ENCODE measurements at regions not wholly inside any gene's neighbourhood (a gene's known extent, or its start where the extent isn't known, plus 50 kb on each side); places are given as distances from the start of the nearest gene placed in this dataset.

GRCh38 chr5:135220394-135221186 is 178.4 kb downstream of the MACROH2A1 start:
- FAIRE-seq (no peak), DNase-seq (no peak)
- no peaks in the 10 kb centered on the region for H3K27me3 ChIP-seq (ENCODE audit: control insufficient read depth in 3 of 3, insufficient read depth in 3 of 3, low read length in 3 of 3)
- H3K36me3 ChIP-seq (ENCODE audit: control insufficient read depth in 3 of 3, insufficient read depth in 2 of 3, low read depth in 1 of 3, low read length in 3 of 3) = no peaks in the 10 kb centered on the region
- H3K4me1 ChIP-seq (ENCODE audit: control insufficient read depth in 3 of 3, insufficient read depth in 2 of 3, low read depth in 1 of 3, low read length in 2 of 3) = no peaks in the 10 kb centered on the region
- no peaks in the 10 kb centered on the region for H3K9me3 ChIP-seq (ENCODE audit: control insufficient read depth in 2 of 2, insufficient read depth in 1 of 2, low read depth in 1 of 2, low read length in 1 of 2)
- no peak overlapping the region for H3K4me3 ChIP-seq (ENCODE audit: low read depth in 1 of 3, low read length in 3 of 3)
- WGBS, 3 donors = 82 to 91% (median 87%) methylated on average over 7 of the region's 7 CpGs
- H3K27ac ChIP-seq (ENCODE audit: low read depth in 1 of 3, low read length in 2 of 3) = no peak overlapping the region

GRCh38 chr5:135219868-135220267 is 179.2 kb downstream of the MACROH2A1 start:
- no peak overlapping the region for H3K4me3 ChIP-seq (ENCODE audit: low read depth in 1 of 3, low read length in 3 of 3)
- DNase-seq = no peak
- no peaks in the 10 kb centered on the region for H3K9me3 ChIP-seq (ENCODE audit: control insufficient read depth in 2 of 2, insufficient read depth in 1 of 2, low read depth in 1 of 2, low read length in 1 of 2)
- no peak for FAIRE-seq
- no peaks in the 10 kb centered on the region for H3K36me3 ChIP-seq (ENCODE audit: control insufficient read depth in 3 of 3, insufficient read depth in 2 of 3, low read depth in 1 of 3, low read length in 3 of 3)
- no peaks in the 10 kb centered on the region for H3K27me3 ChIP-seq (ENCODE audit: control insufficient read depth in 3 of 3, insufficient read depth in 3 of 3, low read length in 3 of 3)
- H3K27ac ChIP-seq (ENCODE audit: low read depth in 1 of 3, low read length in 2 of 3) = no peak overlapping the region
- no peaks in the 10 kb centered on the region for H3K4me1 ChIP-seq (ENCODE audit: control insufficient read depth in 3 of 3, insufficient read depth in 2 of 3, low read depth in 1 of 3, low read length in 2 of 3)
- WGBS, 3 donors = 68 to 79% (median 71%) methylated on average over 3 of the region's 3 CpGs

- Histone ChIP-seq H3K9me3 (ENCODE audit: control insufficient read depth in 2 of 2, insufficient read depth in 1 of 2, low read depth in 1 of 2, low read length in 1 of 2) (no peaks in the 10 kb centered on the region), H3K4me3 (ENCODE audit: low read depth in 1 of 3, low read length in 3 of 3) (no peak overlapping the region), H3K27ac (ENCODE audit: low read depth in 1 of 3, low read length in 2 of 3) (no peak overlapping the region), H3K36me3 (ENCODE audit: control insufficient read depth in 3 of 3, insufficient read depth in 2 of 3, low read depth in 1 of 3, low read length in 3 of 3) (no peaks in the 10 kb centered on the region), H3K4me1 (ENCODE audit: control insufficient read depth in 3 of 3, insufficient read depth in 2 of 3, low read depth in 1 of 3, low read length in 2 of 3) (no peaks in the 10 kb centered on the region), H3K27me3 (ENCODE audit: control insufficient read depth in 3 of 3, insufficient read depth in 3 of 3, low read length in 3 of 3) (no peaks in the 10 kb centered on the region)
- WGBS, 3 donors = 81 to 91% (median 89%) methylated on average over 13 of the region's 13 CpGs
- DNase-seq (no peak), FAIRE-seq (no peak)
Measured at GRCh38 chr5:135218790-135219568, 180.1 kb downstream of the MACROH2A1 start.

- FAIRE-seq = no peak
- no peaks in the 10 kb centered on the region for H3K9me3 ChIP-seq (ENCODE audit: control insufficient read depth in 2 of 2, insufficient read depth in 1 of 2, low read depth in 1 of 2, low read length in 1 of 2)
- 89 to 96% (median 94%) methylated on average over 3 of the region's 3 CpGs for WGBS, 3 donors
- no peak for DNase-seq
- no peaks in the 10 kb centered on the region for H3K4me1 ChIP-seq (ENCODE audit: control insufficient read depth in 3 of 3, insufficient read depth in 2 of 3, low read depth in 1 of 3, low read length in 2 of 3)
- no peak overlapping the region for H3K4me3 ChIP-seq (ENCODE audit: low read depth in 1 of 3, low read length in 3 of 3)
- no peaks in the 10 kb centered on the region for H3K36me3 ChIP-seq (ENCODE audit: control insufficient read depth in 3 of 3, insufficient read depth in 2 of 3, low read depth in 1 of 3, low read length in 3 of 3)
- H3K27ac ChIP-seq (ENCODE audit: low read depth in 1 of 3, low read length in 2 of 3) = no peak overlapping the region
- H3K27me3 ChIP-seq (ENCODE audit: control insufficient read depth in 3 of 3, insufficient read depth in 3 of 3, low read length in 3 of 3) = no peaks in the 10 kb centered on the region
Measured at GRCh38 chr5:135218486-135218755, 180.6 kb downstream of the MACROH2A1 start.

- Histone ChIP-seq H3K9me3 (ENCODE audit: control insufficient read depth in 2 of 2, insufficient read depth in 1 of 2, low read depth in 1 of 2, low read length in 1 of 2) (no peaks in the 10 kb centered on the region), H3K36me3 (ENCODE audit: control insufficient read depth in 3 of 3, insufficient read depth in 2 of 3, low read depth in 1 of 3, low read length in 3 of 3) (no peaks in the 10 kb centered on the region), H3K27me3 (ENCODE audit: control insufficient read depth in 3 of 3, insufficient read depth in 3 of 3, low read length in 3 of 3) (no peaks in the 10 kb centered on the region), H3K27ac (ENCODE audit: low read depth in 1 of 3, low read length in 2 of 3) (no peak overlapping the region), H3K4me3 (ENCODE audit: low read depth in 1 of 3, low read length in 3 of 3) (no peak overlapping the region), H3K4me1 (ENCODE audit: control insufficient read depth in 3 of 3, insufficient read depth in 2 of 3, low read depth in 1 of 3, low read length in 2 of 3) (no peaks in the 10 kb centered on the region)
- WGBS, 3 donors = 89 to 91% (median 91%) methylated on average over 10 to 11 of the region's 11 CpGs
- FAIRE-seq (no peak), DNase-seq (no peak)
Measured at GRCh38 chr5:135217669-135218485, 181.2 kb downstream of the MACROH2A1 start.

GRCh38 chr5:135216471-135217343 is 182.3 kb downstream of the MACROH2A1 start:
- no peaks in the 10 kb centered on the region for H3K36me3 ChIP-seq (ENCODE audit: control insufficient read depth in 3 of 3, insufficient read depth in 2 of 3, low read depth in 1 of 3, low read length in 3 of 3)
- FAIRE-seq (no peak), DNase-seq (no peak)
- no peaks in the 10 kb centered on the region for H3K4me1 ChIP-seq (ENCODE audit: control insufficient read depth in 3 of 3, insufficient read depth in 2 of 3, low read depth in 1 of 3, low read length in 2 of 3)
- no peaks in the 10 kb centered on the region for H3K27me3 ChIP-seq (ENCODE audit: control insufficient read depth in 3 of 3, insufficient read depth in 3 of 3, low read length in 3 of 3)
- no peak overlapping the region for H3K27ac ChIP-seq (ENCODE audit: low read depth in 1 of 3, low read length in 2 of 3)
- no peak overlapping the region for H3K4me3 ChIP-seq (ENCODE audit: low read depth in 1 of 3, low read length in 3 of 3)
- no peaks in the 10 kb centered on the region for H3K9me3 ChIP-seq (ENCODE audit: control insufficient read depth in 2 of 2, insufficient read depth in 1 of 2, low read depth in 1 of 2, low read length in 1 of 2)

GRCh38 chr5:135215617-135216470 is 181.8 kb upstream of the PITX1 start:
- no peaks in the 10 kb centered on the region for H3K27me3 ChIP-seq (ENCODE audit: control insufficient read depth in 3 of 3, insufficient read depth in 3 of 3, low read length in 3 of 3)
- H3K4me1 ChIP-seq (ENCODE audit: control insufficient read depth in 3 of 3, insufficient read depth in 2 of 3, low read depth in 1 of 3, low read length in 2 of 3) = no peaks in the 10 kb centered on the region
- 69 to 76% (median 73%) methylated on average over 7 of the region's 7 CpGs for WGBS, 3 donors
- no peak overlapping the region for H3K4me3 ChIP-seq (ENCODE audit: low read depth in 1 of 3, low read length in 3 of 3)
- peak in 1 of 2 donors; percentile 52 for DNase-seq
- no peak for FAIRE-seq
- H3K36me3 ChIP-seq (ENCODE audit: control insufficient read depth in 3 of 3, insufficient read depth in 2 of 3, low read depth in 1 of 3, low read length in 3 of 3) = no peaks in the 10 kb centered on the region
- H3K9me3 ChIP-seq (ENCODE audit: control insufficient read depth in 2 of 2, insufficient read depth in 1 of 2, low read depth in 1 of 2, low read length in 1 of 2) = no peaks in the 10 kb centered on the region
- H3K27ac ChIP-seq (ENCODE audit: low read depth in 1 of 3, low read length in 2 of 3) = no peak overlapping the region
